Stimulated activated CD4-positive, alpha-beta T cell treated with anti-CD3 and anti-CD28 coated beads, TNF-alpha, amount 100 ng/mL, for 48 hours (primary cell): ENCODE measurements at regions not wholly inside any gene's neighbourhood (a gene's known extent, or its start where the extent isn't known, plus 50 kb on each side); places are given as distances from the start of the nearest gene placed in this dataset.

Experiments
- DNase-seq, 3 donors: peaks; one replicate each; pipeline ENCODE4 v3.0.0-alpha.2; 2020; ENCODE audit warnings: low read depth in 3 of 3

DNA sequence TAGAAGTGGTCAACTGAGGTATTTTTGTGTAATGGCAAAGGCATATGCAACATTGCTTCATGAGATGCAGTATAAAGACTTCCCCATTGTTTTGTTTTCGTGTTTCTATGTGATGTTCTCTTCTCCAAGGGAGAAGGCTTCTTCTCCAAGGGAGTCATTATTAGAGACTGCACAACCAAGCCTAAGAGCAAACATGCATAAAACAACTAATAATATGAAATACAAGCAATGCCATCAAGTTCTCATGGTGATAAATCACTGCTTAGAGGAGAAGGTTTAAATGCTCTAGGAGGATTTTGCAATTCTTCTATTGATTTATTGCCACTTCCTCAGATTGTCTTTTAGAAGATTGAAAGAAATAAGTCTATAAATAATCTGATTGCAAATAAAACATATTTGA is 524.4 kb downstream of the IRS1 start:
- no peak for DNase-seq

DNA sequence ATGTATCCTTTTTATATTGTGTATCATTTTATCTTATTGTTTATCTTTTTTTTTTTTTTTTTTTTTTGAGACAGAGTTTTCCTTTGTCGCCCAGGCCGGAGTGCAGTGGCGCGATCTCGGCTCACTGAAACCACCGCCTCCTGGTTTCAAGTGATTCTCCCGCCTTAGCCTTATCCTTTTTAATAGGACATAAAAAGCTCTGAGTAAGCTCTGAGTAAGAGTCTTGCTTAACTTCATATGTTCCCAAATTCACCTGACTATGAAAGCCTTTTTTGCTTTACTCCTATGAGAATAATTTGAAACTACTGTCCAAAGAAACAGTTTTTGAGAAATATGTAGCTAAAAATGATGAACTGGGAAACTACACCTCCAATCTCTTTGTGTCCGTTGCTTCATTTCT is 525.5 kb downstream of the IRS1 start:
- DNase-seq: no peak

DNA sequence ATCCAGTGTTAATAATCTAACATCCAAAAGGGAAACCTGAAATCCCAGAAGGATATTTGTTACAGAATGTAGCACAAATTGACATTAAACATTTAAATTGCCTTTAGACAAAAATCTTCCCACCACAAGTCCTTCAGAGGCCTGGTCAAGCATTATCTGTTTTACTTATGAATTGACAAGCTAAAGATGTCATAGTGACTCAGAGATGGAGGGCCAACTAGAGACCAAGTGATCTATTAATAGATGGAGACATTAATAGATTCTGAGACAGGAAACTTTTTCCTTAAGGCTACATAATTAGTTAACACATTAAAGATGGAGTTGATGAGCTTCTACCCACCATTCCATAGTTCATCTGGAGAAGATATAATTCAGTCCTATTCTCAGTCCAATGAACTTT is 526.2 kb downstream of the IRS1 start:
- no peak for DNase-seq

DNA sequence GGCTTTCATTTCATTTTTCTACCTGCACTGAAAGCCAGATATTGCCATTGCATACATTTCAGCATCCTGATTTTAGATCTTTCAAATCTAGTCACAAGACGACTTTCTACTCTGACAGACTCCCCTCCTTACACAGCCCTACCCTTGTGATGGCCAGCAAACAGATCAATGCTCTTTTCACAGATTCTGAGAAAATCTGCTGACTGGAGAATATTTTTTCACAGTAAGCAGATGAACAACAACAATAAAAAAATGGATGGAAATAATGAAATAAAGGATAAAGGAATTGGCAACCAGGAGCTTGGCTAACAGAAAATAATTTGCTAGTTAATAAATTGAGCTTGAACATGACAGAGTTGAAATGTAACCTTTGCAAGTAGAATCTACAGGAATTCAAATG is 527.2 kb downstream of the IRS1 start:
- no peak for DNase-seq

DNA sequence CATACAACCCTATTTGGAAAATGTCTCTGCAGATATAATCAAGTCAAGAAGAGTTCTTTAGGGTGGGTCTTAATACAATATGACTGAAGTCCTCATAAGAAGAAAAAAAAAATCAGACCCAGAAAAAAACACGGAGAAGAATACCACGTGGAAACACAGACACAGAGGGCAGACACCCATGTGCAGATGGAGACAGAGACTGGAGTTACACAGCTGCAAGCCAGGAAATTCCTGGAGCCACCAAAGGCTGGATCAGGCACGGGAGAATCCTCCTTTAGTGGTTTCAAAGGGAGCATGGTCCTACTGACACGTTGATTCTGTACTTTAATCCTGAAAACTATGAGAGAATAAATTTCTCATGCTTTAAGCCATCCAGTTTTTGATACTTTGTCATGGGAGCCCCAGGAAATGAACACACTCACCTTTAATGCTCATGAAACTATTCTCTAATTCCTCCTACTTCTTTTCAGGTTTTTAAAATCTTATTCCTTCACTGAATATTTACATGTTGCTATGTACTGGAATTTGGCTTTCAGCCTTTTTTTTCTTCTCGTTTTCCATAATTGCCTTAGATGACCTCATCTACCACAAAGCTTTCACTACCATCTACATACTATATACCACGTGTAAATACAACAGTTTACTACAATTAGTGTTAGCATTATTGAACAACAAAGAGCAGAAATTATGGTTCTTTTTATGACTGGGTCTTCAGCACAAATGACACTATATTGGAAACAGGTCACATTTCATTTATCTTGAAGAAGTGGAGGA is 529.1 kb downstream of the IRS1 start:
- no peak for DNase-seq

DNA sequence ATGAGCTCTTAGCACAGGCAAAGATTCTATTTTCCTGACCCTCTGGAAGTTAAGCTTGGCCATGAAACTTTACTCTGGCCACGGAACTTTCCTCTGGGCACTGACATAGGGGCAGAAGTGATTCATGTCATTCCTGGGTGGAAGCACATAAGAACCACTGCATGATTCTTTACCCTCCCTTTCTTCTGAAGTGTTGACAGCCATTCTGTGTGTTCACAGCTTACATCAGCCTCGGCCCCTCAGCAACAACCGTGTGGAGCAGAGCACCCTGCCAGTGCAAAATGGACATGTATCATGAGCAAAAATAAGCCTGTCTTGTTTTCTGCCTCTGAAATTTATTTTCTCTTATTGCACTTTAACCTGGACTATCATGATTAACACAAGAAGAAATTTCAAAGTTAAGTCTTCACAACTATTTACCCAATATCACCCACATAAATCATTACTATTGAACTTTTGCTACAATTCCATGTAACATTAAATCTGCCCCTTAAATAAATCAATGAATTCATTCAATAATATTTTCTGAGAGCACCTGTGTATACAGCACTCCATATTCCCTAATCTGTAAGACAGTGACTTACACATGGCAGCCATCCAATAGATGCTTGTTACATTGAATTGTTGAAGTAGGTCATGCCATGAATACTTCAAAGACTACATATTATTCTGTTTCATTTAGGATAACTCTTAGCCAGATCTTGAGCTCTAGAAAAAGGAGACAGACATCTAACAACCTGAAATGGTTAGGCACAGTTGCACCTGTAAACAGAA is 531.9 kb downstream of the IRS1 start:
- no peak for DNase-seq

DNA sequence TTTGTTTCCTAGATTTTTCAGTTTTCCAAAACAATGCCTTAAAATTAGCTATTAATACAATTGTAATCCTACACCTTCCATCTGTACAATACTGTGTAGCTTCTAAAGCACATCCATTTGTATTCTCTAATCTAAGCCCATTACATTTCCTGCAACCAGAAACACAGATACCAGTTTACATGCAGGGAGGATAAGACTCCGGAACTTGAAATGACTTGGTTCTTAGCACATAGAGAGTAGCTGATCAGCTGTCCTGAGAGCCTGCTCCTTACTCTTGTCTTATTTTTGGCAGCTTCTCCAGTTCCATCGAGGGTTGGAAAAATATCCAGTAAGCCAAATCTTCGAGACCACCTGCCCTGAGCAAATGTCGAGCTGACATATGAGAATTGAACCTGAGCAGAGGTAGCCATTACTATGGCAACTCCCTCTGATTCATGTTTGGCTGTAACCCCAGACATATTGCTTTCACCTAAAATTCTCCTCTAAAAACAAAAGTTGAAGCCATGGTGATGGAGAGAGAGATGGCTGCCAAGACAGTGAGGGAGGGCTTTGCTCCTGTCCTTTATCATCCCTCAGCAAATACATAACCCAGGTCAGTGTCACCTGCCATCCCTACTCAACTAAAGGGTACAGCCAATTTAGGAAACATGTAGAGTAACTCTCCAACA is 542.8 kb downstream of the IRS1 start:
- DNase-seq: no peak

DNA sequence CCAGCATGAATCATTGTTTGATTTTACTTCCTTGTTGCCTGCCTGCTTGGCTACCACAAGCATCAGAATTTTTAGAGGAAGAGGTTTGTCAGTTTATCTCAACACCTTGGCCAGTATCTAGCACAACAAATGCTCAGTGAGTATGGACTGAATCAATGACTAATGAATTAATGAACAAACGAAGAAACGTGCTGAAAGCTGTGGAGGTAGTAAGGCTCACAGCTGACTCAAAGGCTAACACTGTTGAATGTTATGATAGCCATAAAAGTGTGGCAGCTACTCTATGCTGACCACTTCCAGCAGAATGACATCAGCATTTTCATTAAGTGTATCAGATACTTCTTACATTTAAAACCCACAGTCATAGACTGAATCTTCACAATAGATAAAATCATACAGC is 543.4 kb downstream of the IRS1 start:
- DNase-seq: no peak

DNA sequence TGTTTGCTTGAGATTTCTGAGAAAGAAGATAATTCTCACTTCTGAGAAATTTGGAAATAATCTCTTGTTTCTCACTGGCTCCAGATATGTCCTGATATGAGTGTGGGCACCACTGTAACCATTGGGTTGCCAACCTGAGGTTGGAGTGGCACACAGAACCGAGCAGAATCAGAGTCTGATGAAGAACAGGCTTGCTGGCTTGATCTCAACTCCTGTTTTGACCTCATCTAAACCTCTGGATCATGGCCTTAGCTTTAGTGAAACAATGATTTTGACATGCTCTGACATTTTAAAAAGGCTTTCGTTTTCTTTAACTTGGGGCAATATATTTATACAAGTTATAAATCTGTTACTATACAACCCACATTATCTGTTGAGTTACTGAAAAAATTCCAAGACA is 548.0 kb downstream of the IRS1 start:
- no peak for DNase-seq

DNA sequence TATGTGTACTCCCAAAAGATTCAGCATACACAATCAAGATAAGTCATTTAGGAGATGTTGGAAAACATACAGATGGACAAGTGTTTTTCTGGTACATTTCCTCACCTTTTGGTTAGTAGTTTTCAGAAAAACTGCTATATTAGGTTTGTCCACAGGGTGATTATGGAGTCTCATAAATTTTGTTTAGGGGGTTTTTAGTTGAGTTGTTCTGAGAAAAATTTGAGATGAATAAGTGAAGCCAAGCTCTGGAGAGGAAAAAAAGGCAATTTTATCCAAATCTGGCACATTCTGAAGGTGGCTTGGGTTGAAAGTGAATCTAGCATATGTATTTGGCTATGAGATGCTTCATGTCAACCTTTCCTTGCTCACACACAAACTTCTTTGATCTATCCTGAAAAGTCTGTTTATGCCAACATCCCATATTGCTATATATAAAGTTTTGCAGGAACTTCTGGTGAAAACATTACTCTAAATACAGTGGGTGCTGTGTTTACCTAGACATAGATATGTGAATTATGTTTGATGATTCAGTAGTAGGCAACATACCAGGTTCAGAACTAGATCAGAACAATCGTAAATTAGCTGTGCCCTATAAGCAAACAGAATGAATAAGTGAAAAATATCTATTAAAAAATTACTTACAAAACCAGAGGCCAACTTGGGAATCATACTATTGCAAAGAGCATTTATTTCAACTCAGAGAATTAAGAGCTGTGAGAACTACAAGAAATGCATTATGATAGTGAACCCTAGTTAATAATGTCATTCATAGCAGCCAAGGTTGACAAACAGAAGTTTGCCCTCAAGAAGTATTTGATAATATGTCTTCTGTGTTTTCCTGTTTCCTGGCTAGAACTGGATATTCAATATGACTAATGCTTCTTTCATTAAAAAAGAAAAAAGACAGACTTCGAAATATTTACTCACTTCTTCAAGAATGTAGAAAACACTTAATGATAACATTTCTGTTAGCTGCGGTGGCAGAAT is 552.0 kb downstream of the IRS1 start:
- no peak for DNase-seq

DNA sequence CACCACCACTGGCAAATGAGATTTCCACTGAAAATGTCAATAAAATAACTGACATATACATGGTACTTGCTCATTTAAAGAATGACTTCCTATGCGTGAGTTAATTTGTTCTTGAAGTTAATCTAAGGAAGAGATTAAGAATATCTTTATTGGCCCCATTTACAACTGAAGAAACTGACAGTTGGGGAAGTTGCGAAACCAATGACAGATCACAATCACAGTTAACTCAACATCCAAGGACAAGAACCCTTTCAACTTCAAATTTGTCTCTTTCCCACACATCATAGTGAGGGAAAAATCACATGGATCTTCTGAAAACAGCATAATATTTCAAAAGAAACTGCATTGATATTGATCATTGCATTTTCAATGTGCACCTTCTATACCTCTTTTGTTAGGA is 565.4 kb downstream of the IRS1 start:
- DNase-seq: no peak

DNA sequence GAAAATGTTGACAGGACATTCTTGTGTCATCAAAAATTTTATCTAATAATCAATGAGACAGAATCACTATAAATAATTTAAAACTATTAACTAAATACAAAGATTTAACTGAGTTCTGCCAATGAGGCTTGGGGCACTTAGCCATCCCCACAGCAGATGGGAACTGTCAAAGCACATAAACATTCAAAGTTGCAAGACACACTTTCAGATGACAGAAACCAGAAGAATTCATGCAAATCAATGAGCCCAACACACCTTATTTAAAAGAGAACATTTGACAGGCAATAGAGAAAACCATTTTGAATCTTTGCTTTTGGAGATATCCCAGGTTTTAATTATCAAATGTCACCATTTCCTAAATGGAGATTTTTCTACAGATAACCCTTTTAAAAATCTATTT is 566.2 kb downstream of the IRS1 start:
- DNase-seq: no peak

DNA sequence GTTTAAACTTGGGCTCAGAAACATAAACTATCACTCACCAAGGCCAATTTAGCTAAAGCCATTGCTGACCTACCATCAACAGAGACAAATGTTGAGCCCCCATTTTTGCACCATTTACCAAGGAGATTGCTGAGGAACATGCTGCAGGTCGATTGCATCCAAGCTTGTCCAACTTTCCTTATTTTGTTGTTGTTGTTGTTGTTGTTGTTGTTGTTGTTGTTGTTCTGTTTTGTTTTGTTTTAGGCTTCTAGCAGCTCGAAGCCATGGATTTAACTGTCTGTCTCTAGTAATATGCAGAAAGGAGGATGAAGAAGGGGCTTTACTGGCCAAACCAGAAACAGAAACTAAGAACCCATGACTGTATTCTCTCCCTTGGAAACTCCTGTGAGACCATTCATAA is 571.5 kb downstream of the IRS1 start:
- DNase-seq: no peak

DNA sequence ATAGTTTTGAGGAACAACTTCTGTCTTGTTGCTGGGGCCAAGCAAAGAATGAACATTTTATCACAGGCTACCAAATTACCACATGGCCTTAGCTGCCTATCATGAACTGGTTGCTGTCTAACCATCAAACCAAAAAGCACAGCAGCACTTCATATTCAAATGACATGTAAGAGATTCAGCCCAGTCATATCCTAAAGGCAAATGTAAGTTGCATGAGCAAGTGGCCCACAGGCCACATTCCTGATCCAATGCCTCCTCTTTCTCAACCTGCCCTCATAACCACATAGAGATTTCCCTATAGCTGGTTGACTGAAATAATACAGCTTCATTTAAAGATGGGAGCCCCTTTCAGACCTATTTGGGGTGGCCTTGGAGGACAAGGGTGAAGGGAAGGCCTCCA is 572.3 kb downstream of the IRS1 start:
- no peak for DNase-seq

DNA sequence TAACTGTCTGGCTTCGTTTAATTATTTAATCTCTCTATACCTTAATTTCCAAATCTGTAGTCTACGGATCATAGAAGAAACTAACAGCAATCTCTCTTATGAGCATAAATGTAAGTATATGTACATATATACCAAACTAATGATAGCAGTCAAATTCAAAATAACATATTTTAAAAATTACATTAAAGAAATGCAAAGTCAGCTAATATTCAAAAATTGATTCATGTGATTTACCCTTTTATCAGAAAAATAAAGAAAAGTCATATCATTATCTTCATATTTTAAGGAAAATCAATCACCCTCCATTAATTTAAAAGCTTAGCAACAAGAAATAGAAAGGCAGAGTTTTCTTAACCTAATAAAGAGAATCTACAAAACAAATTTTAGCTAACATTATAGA is 575.9 kb downstream of the IRS1 start:
- DNase-seq: no peak

DNA sequence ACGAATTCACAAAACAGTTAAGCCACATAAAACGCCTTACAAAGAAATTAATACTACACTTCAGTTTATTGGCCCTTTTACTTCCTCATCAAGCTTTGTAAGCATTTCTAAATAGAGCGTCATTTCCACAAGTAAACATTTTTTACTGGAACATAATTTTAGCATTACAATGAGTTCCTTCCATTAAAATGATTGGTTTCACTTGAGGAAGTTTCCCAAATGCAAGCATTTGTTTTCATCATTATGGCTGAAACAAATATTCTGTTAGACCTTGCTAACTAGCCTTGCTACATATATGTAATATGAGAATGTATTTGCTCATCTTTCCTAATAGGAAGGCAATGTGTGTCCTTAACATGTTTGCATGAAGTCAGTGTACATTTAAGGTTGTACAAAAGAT is 579.1 kb downstream of the IRS1 start:
- no peak for DNase-seq

DNA sequence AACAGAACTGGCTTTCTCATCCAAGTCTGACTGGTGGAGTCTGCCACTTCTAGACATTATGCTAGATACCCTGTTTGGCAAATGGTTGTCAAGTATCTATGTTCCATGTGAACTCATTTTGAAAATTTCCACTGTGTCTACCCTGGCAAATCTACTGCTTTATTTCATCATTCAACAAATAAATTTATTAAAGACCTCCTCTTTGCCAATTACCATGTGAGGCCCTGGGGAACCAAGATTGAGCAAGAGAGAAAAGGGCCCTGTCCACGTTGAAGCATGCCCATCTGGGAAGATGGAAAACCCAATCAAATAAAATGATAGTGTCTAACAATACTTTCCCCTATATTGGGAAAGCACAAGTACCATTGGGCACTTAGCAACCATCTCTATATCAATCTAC is 582.4 kb downstream of the IRS1 start:
- no peak for DNase-seq

DNA sequence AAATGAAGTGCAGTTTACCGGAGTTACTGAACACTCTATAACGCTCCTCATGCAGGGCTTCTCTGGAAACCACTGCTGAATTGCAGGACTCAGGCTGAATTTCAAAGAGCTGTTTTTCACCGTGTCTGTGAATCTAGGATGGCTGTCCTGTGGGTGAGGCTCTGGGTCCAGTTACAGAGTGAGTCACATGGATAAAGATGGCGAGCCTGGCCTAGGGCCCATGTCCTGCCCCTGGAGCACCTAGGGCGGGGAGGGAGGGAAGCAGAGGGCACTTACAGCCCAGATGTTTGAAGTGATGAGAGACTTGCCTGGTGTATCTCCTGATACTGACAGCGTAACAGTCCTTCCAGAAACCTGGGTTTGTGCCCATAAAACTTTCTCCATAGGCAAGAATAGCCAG is 583.0 kb downstream of the IRS1 start:
- no peak for DNase-seq

DNA sequence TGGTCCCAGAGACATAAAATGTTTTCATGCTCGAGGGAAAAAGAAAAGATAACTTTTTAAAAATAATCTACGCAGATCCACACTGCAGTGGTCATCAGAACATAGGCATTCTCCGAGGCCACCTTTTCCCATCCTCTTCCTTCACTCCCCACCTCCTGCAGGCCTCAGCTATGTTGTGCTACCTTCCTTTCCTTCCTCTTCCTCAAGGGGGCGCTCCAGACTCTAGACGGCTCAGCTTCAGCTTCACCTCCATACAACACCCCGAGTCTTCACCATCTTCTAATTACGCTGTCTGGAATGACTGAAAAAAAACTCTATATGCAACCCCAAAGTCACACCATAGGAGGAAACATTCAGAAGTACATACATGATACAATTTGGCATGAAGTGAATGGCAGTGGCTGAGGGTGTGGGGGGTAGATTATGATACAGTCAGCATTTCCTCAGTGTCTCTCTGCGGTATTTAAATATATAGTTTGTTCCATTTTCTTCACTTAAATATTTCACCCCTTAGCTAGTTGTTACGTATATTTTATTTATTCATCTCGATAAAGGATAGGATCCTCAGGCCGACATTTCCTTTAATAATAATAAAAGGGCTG is 583.6 kb downstream of the IRS1 start:
- peak; percentile 10 to 43 (median 41) for DNase-seq

DNA sequence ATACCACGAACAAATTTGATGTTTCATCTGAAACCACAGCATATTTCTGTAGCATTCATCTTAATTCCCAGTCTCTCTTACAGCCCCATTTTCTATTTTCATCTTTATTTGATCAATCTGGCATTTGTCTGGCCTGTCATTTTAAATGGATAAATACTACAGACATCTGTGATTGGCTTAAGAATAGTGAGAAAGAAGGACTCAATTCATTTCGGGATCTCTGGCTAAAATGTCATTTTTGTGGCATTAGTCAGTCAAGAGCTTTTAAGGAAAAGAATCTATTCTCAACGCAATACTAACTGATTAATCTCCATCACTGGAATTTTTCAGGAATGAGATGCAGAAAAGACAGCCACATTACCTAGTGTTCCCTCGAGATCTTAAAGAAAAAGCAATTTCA is 585.9 kb downstream of the IRS1 start:
- DNase-seq: no peak

DNA sequence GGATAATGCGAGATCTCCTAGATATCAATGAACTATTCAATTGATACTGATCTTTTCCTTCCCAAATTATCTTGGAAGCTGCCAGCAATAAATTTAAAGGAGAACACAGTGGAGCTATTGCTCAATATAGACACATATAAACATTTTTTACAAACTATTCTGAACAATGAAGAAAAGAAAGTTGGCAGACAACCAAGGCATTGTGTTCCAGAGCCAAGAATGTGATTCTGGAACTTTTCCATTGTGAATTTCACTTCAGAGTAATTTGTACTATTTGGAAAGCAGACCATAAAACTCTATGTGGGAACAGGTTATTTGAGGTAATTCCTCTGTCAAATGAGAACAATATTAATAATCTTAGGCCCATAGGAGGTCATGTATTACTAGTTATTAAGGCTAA is 588.2 kb downstream of the IRS1 start:
- no peak for DNase-seq
